Lung (tissue), 11 donors: ENCODE measurements at regions not wholly inside any gene's neighbourhood (a gene's known extent, or its start where the extent isn't known, plus 50 kb on each side); places are given as distances from the start of the nearest gene placed in this dataset.

ENCODE experiments used
- ATAC-seq: fragments of 200-7000 bp; cut with Tn5 transposase; one replicate; pipeline ENCODE4 v1.9.1; 2020; ENCODE audit warnings: moderate number of reproducible peaks; ENCODE audit not compliant: insufficient read depth, low FRiP score
- DNase-seq, 3 donors: peaks; one replicate each; pipeline ENCODE4 v3.0.0-alpha.2; 2013 to 2017
- H3K27ac ChIP-seq, 2 donors: one replicate each; pipeline ENCODE4 v1.5.1; 2013; ENCODE audit warnings: mild to moderate bottlenecking in 2 of 2, moderate library complexity in 2 of 2, control low read depth in 1 of 2, inconsistent platforms in 1 of 2, low read depth in 1 of 2, low read length in 1 of 2
- H3K27me3 ChIP-seq, 3 donors: one replicate each; pipeline ENCODE4 v1.5.1; 2013; ENCODE audit warnings: low read length in 2 of 3; ENCODE audit not compliant: control insufficient read depth in 3 of 3, insufficient read depth in 3 of 3
- H3K36me3 ChIP-seq, 4 donors: one replicate each; pipeline ENCODE4 v1.5.1; 2013; ENCODE audit warnings: low read length in 4 of 4, mild to moderate bottlenecking in 1 of 4, moderate library complexity in 1 of 4; ENCODE audit not compliant: control insufficient read depth in 4 of 4, insufficient read depth in 4 of 4
- H3K4me1 ChIP-seq, 5 donors: one replicate each; pipeline ENCODE4 v1.5.1; 2013; ENCODE audit warnings: low read length in 5 of 5, mild to moderate bottlenecking in 2 of 5, moderate library complexity in 1 of 5; ENCODE audit not compliant: control insufficient read depth in 5 of 5, insufficient read depth in 5 of 5
- H3K4me3 ChIP-seq: one replicate; pipeline ENCODE4 v1.5.1; 2013; ENCODE audit warnings: mild to moderate bottlenecking, control low read depth, moderate library complexity
- H3K9ac ChIP-seq, 2 donors: one replicate each; pipeline ENCODE4 v1.5.1; 2013; ENCODE audit warnings: low read length in 2 of 2, control low read depth in 1 of 2; ENCODE audit not compliant: insufficient read depth in 1 of 2
- H3K9me3 ChIP-seq, 4 donors: one replicate each; pipeline ENCODE4 v1.5.1; 2013; ENCODE audit warnings: low read length in 3 of 4, mild to moderate bottlenecking in 1 of 4, moderate library complexity in 1 of 4; ENCODE audit not compliant: control insufficient read depth in 4 of 4, insufficient read depth in 3 of 4
- WGBS, 2 donors: extraction: QIAGEN DNeasy Blood & Tissue Kit; methylation state at CpG; one replicate each; pipeline ENCODE4 v1.1.7; 2013; 5-methylcytosine and 5-hydroxymethylcytosine counted together
- TF ChIP-seq, protein P1 (sequence below): IDR thresholded peaks from 2 replicates; pipeline ENCODE4 v1.5.1; 2012; ENCODE audit warnings: mild to moderate bottlenecking; ENCODE audit errors: control extremely low read depth, extremely low read depth
- donor health status: control.
- donor health status: control.
- donor health status: Bipolar disorder and iron deficiency.
- donor health status: healthy.
- donor health status: DM: yes; HTN: yes; CAD: no.

DNA sequence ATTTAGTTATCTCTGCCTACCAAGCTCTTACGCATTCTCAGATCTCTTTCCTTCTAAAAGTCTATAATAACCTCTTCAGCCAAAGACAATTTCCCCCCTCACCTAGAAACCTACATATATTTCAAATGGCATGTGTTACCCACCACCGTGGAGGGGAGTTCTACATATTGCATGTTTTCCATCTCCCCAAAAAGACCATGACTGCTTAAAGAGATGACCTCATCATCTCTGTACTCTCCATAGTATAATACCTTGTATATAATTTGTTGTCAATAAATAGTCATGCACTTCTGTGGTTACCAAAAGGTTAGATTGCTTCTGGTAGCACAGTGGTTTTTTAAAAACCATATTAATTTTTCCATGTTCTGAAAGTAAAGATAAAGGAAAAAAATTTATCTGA is 148.4 kb downstream of the TBX18 start:
- ATAC-seq: no peak
- H3K4me1 ChIP-seq: no peaks in the 10 kb centered on the region
- no peak for DNase-seq
- H3K9ac ChIP-seq: no peak overlapping the region
- H3K9me3 ChIP-seq: no peaks in the 10 kb centered on the region
- H3K36me3 ChIP-seq: no peaks in the 10 kb centered on the region
- no peak overlapping the region for H3K4me3 ChIP-seq
- TF ChIP-seq, protein P1, sequence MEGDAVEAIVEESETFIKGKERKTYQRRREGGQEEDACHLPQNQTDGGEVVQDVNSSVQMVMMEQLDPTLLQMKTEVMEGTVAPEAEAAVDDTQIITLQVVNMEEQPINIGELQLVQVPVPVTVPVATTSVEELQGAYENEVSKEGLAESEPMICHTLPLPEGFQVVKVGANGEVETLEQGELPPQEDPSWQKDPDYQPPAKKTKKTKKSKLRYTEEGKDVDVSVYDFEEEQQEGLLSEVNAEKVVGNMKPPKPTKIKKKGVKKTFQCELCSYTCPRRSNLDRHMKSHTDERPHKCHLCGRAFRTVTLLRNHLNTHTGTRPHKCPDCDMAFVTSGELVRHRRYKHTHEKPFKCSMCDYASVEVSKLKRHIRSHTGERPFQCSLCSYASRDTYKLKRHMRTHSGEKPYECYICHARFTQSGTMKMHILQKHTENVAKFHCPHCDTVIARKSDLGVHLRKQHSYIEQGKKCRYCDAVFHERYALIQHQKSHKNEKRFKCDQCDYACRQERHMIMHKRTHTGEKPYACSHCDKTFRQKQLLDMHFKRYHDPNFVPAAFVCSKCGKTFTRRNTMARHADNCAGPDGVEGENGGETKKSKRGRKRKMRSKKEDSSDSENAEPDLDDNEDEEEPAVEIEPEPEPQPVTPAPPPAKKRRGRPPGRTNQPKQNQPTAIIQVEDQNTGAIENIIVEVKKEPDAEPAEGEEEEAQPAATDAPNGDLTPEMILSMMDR: no peak
- no peak overlapping the region for H3K27ac ChIP-seq
- WGBS, 2 donors: 84 to 93% methylated on average over 2 of the region's 2 CpGs
- no peaks in the 10 kb centered on the region for H3K27me3 ChIP-seq

GRCh38 chr6:84615113-84615850 is 149.1 kb downstream of the TBX18 start:
- Histone ChIP-seq H3K27ac (no peak overlapping the region), H3K27me3 (no peaks in the 10 kb centered on the region), H3K9me3 (no peaks in the 10 kb centered on the region), H3K9ac (no peak overlapping the region), H3K36me3 (no peaks in the 10 kb centered on the region), H3K4me3 (no peak overlapping the region), H3K4me1 (no peaks in the 10 kb centered on the region)
- DNase-seq (no peak), ATAC-seq (no peak)
- 67 to 80% methylated on average over 2 of the region's 2 CpGs for WGBS, 2 donors
- TF ChIP-seq, protein P1: no peak

GRCh38 chr6:84606860-84607259 is 157.5 kb downstream of the TBX18 start:
- Histone ChIP-seq H3K4me1 (no peaks in the 10 kb centered on the region), H3K27ac (no peak overlapping the region), H3K36me3 (no peaks in the 10 kb centered on the region), H3K9ac (no peak overlapping the region), H3K9me3 (no peaks in the 10 kb centered on the region), H3K27me3 (no peaks in the 10 kb centered on the region), H3K4me3 (no peak overlapping the region)
- no peak for DNase-seq
- TF ChIP-seq, protein P1: no peak
- no peak for ATAC-seq
- 72 to 83% methylated on average over 2 of the region's 2 CpGs for WGBS, 2 donors

DNA sequence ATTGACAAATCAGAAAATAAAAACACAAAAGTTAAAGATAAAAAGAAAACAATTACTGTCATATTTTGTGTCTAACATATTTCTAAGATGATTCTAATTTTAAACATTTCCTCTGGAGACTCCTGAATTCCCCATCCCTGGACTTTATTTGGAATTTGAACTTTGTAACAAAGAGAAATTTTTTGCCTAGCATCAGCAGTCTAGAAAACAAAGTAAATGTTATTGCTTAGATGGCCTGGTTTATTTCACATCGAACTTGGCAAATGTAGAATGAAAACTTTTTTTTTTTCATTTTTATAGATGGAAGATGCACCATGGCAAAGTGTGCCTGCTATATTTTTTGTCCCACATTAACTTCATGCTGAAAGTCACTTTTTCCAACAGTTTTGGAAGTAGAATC is 159.1 kb downstream of the TBX18 start:
- Histone ChIP-seq H3K9me3 (no peaks in the 10 kb centered on the region), H3K9ac (no peak overlapping the region), H3K27ac (no peak overlapping the region), H3K36me3 (no peaks in the 10 kb centered on the region), H3K27me3 (no peaks in the 10 kb centered on the region), H3K4me3 (no peak overlapping the region), H3K4me1 (no peaks in the 10 kb centered on the region)
- 90 to 91% methylated on average over 1 of the region's 1 CpG for WGBS, 2 donors
- TF ChIP-seq, protein P1: no peak
- ATAC-seq (no peak), DNase-seq (no peak)
